Spleen (tissue), 7 donors: ENCODE measurements at regions not wholly inside any gene's neighbourhood (a gene's known extent, or its start where the extent isn't known, plus 50 kb on each side); places are given as distances from the start of the nearest gene placed in this dataset.

Source experiments
- CTCF ChIP-seq, 11 experiments: fragments of 200-600 bp in 7 of 11; fragments of 450-650 bp in 4 of 11; sonication (generic) in 4 of 11; IDR thresholded peaks in 8 of 11; conservative IDR thresholded peaks in 3 of 11; 1 replicate in 7 of 11; 2 replicates in 4 of 11; pipeline versions ENCODE4 v1.4.0 to v1.8.0; 2016 to 2021; ENCODE audit warnings: antibody characterized with exemption in 11 of 11, inconsistent platforms in 4 of 11, mild to moderate bottlenecking in 1 of 11
- POLR2A ChIP-seq, 3 donors: fragments of 450-650 bp; IDR thresholded peaks; one replicate each; pipeline ENCODE4 v1.5.1; 2017; ENCODE audit warnings: antibody characterized with exemption in 3 of 3, mild to moderate bottlenecking in 1 of 3
- POLR2AphosphoS5 ChIP-seq, 3 donors: sonication (generic); formaldehyde crosslinking; IDR thresholded peaks; one replicate each; pipeline ENCODE4 v1.5.1; 2017; ENCODE audit warnings: antibody characterized with exemption in 3 of 3
- donor health status: DM: no; HTN: no; CAD: no; lungs with moderate emphysema.
- donor health status: DM: no; HTN: no; CAD: no.
- donor health status: DM: no; HTN: no; CAD: no.

DNA sequence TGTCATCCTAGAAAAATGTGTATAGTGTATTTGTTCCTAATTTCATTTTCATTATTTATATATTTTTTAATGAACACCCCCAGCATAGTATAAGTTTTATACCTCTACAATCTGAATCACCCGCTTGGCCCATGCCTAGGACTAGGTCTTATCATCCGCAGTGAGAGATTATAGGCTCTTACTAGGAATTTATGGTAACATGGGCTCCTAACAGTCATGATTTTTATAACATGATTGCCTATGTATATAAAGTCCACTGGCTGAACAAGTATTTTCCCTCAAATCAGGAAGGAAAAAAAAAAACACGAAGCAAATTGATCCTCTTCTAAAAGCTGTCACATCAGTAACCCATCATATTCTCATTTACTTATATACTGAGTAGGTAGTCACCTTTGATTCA lies 666.1 kb upstream of the NRXN1 start:
- TF ChIP-seq CTCF (IDR thresholded peaks at IDR 0.05 in 8 of 11, conservative IDR thresholded peaks at IDR 0.05 in 3 of 11) (no peak), POLR2A (IDR thresholded peaks at IDR 0.05) (no peak), POLR2AphosphoS5 (IDR thresholded peaks at IDR 0.05) (no peak)
